HG02870 (cell line): ENCODE measurements at regions not wholly inside any gene's neighbourhood (a gene's known extent, or its start where the extent isn't known, plus 50 kb on each side); places are given as distances from the start of the nearest gene placed in this dataset.

Experiments
- ATAC-seq: cut with Tn5 transposase; IDR thresholded peaks from one replicate; pipeline ENCODE4 v1.9.1; 2021; ENCODE audit warnings: mild to moderate bottlenecking, moderate library complexity; ENCODE audit not compliant: unreplicated experiment

DNA sequence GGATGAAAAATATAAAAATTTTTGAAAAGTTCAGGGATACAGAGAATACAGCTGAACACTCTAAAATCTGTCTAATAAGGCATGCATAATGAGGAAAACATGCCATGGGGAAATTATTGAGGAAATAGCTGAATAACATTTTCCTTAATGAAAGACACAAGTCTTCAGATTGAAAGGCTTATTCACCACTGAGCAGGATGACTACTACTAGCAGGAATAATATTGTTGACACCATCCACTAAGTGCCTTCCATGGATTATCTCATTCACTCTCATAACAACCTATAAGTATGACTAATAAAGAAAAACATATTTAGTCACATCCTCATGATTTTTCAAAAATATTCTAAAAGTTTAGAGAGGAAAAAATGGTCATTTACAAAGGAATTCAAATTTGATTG, 96.7 kb upstream of the FER start:
- no peak for ATAC-seq

GRCh38 chr5:108649646-108650045, 98.1 kb upstream of the FER start:
- ATAC-seq, result no peak

GRCh38 chr5:108649106-108649505, 98.6 kb upstream of the FER start:
- no peak for ATAC-seq

- peak; percentile 98 for ATAC-seq
These were observed 105.4 kb upstream of the FER start for GRCh38 chr5:108642170-108642906.

DNA sequence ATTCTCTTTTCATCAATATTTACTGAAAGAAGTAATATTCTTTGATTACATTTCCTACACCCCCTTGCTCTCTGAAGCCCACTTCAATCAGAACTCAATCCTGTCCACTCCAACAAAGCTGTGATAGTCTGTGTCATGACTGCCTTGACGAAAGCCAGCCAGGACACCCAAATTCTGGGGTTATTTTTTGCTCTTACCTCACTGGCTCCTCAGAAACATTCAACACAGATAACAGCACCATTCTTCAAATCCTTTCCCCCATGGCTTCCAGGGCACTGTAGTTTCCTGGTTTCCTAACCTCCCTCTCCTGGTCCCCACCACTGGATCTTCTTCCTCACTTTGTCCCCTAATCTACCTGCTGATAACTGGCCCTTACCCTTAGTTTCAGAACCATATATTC, 106.1 kb upstream of the FER start:
- no peak for ATAC-seq

DNA sequence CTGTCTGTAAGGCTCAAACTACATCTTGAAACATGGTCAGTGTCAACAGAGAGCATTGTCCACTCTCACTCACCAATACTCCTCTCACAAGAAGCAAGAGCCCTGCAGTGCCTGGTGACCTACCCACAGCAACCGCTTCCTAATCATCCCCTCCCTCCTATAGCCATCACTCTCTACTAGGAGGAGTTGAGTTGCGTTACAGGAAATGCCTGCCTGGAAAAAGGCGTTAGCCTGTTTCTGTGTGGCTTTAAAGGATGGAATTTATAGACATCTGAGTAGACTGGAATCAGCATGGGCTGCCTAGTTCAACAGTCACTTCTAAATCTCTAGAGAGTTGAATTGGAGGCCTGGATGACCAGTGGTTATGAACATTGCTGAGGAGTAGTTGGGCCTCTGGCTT, 108.3 kb upstream of the FER start:
- no peak for ATAC-seq

- no peak for ATAC-seq
These were observed 109.7 kb upstream of the FER start for GRCh38 chr5:108638021-108638420.

- ATAC-seq, result no peak
These were observed 110.6 kb upstream of the FER start for GRCh38 chr5:108637134-108637533.

GRCh38 chr5:108636135-108636853, 111.4 kb upstream of the FER start:
- no peak for ATAC-seq

DNA sequence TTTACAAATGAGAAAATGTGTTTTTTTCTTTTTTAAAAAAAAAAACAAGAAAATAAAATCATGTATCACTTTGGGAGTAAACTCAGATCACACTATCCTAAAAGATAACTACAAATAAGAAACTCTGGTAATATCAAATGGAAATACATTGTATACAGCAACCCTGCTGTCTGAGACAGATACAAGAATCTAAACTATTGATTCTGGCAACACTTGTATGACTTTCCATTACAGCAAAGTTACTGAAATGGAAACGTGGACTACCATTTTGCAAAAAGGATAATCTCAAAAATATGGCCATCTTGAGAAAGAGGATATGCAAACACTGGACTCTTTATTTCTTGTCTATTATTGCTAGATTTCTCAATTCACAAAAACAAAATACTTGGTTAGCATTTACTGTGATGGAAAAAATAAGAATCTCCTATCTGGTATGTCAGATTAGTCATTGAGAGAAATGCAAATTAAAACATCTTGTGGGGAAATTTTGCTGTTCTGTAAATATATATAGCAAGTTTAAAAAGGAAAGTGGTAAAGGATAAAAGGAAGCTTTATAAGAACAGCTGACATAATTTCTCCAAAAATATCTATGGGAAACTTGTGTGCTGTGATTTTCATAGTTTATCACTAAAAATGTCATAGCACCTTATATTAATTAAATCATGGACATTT, 112.9 kb upstream of the FER start:
- ATAC-seq, result peak; percentile 66

DNA sequence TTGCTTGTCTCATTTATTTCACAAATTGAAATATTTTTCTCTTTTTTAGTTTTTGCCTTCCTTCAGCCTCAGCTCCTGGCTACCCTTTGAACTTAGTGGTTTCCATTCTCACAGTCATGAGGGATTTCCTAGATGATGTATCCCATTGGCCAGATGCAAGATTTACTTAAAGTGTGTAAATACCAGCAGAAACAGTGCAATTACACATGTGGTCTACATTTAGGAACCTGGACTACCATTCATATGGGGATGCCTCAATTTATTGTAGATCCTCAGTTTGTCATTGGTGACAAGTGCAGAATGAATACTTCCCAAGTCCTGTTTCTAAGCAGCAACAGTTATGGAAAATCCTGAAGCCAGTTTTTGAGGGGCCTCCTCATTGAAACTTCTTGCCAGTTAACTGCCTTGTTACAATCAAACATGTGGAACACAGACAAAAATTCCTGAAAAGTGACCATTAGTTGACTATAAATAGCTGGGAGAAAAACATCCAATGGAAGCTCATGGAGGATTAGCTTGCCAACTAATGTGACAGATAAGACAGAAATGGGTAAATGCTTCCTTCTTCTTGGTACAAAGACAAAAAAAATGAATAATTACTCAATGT, 113.6 kb upstream of the FER start:
- ATAC-seq, result no peak

GRCh38 chr5:108629779-108630528, 117.7 kb upstream of the FER start:
- ATAC-seq, result no peak

GRCh38 chr5:108625654-108626053, 122.0 kb upstream of the FER start:
- ATAC-seq, result no peak

GRCh38 chr5:108623826-108624225, 123.9 kb upstream of the FER start:
- ATAC-seq, result no peak

GRCh38 chr5:108620516-108620915, 127.2 kb upstream of the FER start:
- ATAC-seq, result no peak

GRCh38 chr5:108619815-108620214, 127.9 kb upstream of the FER start:
- ATAC-seq, result no peak

GRCh38 chr5:108617467-108618435, 129.9 kb upstream of the FER start:
- ATAC-seq, result no peak

DNA sequence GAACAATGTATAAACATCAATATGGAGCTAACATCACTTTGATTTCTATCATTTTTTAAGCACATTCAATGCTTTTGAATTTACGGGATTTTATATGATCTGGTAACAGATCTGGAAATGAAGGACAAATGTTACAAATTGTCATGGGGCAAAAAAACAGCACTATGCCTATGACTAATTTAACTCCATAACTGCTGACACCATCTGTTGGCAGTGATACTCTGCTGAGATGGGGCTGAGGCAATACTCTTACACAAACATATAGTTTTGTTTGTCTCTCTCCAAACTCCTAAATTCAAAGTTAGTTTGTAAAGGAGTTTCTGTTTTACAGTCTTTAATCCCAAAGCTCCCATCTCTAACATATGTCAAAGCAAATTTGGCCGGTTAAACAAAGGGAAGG, 132.5 kb upstream of the FER start:
- ATAC-seq, result no peak

DNA sequence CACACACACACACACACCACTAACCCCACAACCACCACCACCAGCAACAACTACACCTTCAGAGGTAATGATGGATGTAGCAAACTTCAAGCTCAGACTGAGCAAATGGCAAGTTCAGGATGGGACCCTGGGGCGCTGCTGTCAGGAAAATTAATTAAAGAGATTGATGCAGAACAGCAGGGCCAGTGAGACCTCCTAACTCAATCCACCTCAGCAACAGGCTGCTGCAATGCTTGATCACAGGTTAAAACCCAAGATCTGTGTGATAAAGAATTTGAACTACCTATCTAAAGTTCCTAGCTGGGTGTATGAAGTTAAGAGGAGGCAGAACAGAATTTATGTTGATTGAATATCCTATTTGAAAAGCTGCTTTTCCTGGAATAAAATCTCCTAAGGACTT, 140.3 kb upstream of the FER start:
- no peak for ATAC-seq

GRCh38 chr5:108606185-108606584, 141.5 kb upstream of the FER start:
- ATAC-seq, result no peak
